GM13976 (cell line): ENCODE measurements at regions not wholly inside any gene's neighbourhood (a gene's known extent, or its start where the extent isn't known, plus 50 kb on each side); places are given as distances from the start of the nearest gene placed in this dataset.

Source experiments
- DNase-seq: peaks from one replicate; pipeline ENCODE4 v3.0.0; 2012; ENCODE audit warnings: low spot score
- in situ Hi-C: fragments of 300-500 bp; cut with MboI; formaldehyde crosslinking; loops from one replicate; pipeline ENCODE4 v1.12.0; 2022; ENCODE audit warnings: low sequenced_read_pairs, mixed read lengths, inconsistent platforms; ENCODE audit not compliant: unreplicated experiment
- TF ChIP-seq, protein P1 (sequence below): IDR thresholded peaks from 2 replicates; pipeline ENCODE4 v1.5.1; 2012; ENCODE audit warnings: borderline replicate concordance, mild to moderate bottlenecking; ENCODE audit not compliant: insufficient read depth; ENCODE audit errors: extremely low read depth, missing control alignments, control extremely low read depth

DNA sequence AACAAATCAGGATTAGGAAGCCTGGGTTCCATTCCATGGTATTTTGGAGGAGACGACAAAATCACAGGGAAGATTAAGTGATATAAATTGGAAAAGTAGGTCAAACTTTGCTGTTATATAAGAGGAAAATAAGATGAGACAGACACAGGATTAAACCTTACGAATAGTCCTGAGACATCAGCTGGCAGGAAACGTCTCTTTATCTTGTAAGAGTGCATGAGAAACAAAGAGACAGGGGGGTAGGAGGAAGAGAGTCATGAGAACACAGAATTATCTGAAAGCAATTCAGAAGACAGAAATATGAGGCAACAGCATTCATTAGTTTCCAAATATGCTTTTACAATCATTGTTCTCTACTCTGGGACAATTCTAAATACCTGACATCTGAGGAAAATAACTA, 310.6 kb upstream of the MIR17HG start:
- in situ Hi-C loops: no loop called here
- TF ChIP-seq, protein P1, sequence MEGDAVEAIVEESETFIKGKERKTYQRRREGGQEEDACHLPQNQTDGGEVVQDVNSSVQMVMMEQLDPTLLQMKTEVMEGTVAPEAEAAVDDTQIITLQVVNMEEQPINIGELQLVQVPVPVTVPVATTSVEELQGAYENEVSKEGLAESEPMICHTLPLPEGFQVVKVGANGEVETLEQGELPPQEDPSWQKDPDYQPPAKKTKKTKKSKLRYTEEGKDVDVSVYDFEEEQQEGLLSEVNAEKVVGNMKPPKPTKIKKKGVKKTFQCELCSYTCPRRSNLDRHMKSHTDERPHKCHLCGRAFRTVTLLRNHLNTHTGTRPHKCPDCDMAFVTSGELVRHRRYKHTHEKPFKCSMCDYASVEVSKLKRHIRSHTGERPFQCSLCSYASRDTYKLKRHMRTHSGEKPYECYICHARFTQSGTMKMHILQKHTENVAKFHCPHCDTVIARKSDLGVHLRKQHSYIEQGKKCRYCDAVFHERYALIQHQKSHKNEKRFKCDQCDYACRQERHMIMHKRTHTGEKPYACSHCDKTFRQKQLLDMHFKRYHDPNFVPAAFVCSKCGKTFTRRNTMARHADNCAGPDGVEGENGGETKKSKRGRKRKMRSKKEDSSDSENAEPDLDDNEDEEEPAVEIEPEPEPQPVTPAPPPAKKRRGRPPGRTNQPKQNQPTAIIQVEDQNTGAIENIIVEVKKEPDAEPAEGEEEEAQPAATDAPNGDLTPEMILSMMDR: no peak
- DNase-seq: no peak

DNA sequence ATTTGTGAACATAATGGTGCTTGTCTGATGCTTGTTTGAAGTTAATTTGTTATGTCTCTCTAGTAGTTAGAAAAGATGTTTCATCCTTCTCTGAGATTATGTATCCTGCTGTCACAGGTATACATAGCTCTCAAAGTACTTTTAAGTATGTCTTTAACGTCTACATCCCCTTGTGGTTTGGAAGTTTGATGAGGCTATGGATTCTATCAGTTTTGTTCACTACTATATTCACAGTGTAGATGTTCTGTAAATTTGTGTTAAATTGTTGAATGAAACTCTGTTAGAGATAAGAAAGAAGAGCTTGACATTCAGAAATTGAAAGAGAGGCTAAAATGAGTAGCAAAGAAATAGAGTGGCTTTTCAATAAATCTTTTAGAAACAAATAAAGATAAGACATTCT, 304.6 kb upstream of the MIR17HG start:
- TF ChIP-seq, protein P1: no peak
- no peak for DNase-seq
- in situ Hi-C loops: no loop called here

DNA sequence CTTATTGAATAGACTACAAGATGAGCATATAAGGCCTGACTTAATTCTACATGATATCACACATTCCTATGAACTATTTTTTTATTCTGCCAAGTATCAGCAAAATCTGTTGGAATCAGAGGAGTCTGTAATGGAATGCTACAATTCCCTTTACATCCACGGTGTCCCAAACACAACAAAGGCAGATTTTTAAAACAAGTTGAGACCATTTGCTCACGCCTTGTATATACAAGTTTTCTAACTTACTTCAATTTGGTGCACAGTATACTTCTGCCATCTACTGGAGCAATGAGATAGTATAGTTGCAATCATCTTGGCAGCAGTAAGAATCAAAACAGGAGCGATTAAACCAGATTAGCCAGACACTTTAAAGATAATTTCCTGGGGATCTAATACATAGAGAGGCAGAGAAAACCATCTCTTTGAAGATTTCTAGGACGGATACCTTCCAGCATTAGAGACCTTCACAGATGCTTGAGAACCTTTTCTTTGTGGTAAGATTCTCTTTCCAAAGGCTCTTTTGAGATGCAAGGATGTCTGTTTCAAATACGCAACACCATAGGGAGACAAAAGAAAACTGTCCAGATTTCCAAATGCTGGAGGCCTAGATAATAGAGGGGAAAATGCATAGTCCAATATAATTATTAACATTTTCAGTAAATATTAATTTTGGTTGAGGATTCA, 302.0 kb upstream of the MIR17HG start:
- DNase-seq: peak; percentile 6
- TF ChIP-seq, protein P1: peak; percentile 20
- in situ Hi-C loops: no loop called here

DNA sequence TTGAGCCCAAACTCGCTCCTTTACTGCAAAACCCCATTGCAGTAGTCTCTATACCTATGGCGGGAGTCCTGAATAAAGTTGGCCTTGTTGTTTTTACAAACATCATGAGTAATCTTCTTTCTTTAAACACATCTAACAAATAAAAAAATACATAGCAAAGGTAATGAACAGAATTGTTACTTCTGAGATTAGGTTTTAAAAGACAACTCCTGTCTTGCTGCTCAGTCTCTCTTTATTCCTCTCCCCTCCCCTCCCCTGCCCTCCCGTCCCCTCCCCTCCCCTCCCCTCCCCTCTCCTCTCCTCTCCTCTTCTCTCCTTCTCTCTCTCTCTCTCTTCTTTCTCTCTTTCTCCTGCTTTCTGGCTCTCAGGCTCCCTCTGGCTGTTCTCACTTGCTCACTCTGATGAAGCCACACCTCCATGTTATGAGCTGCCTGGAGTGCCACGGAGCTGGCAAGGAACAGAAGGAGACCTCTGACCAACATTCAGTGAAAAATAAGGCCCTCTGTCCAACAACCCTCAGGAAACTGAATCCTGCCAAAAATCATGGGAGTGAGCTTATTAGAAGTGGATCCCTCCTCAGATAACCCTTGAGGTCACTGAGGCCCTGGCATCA, 300.7 kb upstream of the MIR17HG start:
- TF ChIP-seq, protein P1: no peak
- in situ Hi-C loops: no loop called here
- DNase-seq: no peak

DNA sequence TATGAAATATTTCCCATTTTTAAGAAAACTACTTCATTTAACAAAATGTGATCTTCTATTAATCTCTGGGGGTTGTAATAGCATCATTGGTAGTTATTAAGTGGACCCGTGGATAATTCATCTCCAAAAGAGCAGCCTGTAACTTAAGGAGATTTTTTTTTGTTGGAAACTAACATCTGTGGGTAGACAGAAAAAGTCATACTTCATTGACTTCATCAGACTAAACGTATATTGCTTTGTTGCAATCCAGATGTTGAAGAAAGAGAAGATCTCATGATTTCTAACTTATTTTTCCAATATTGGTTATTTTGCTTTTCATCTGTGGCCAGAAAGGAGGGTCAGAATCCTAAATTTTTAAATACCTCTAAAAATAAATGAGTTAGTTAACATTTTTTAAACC, 296.5 kb upstream of the MIR17HG start:
- no peak for DNase-seq
- in situ Hi-C loops: no loop called here

DNA sequence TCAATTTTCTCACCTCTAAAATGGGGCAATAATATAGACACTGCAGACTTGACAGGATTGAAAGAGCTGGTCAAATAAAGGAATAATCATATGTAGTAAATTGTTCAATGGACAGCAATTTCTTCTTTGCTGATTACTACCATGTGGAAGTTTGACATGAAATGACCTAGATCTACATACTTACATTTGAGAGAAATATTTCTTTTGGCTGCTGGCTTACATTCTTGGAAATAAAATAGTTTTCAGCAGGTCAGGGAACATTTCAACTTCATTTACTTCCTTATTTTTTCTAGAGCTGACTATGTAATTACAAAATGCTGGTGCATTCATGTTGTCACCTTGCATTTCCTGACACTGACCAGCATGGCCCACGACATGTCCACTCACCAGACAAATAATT, 294.6 kb upstream of the MIR17HG start:
- TF ChIP-seq, protein P1: no peak

More for the DNA sequence above, 296.5 kb upstream of the MIR17HG start:
- TF ChIP-seq, protein P1: no peak

More for the DNA sequence above, 294.6 kb upstream of the MIR17HG start:
- DNase-seq: no peak
- in situ Hi-C loops: no loop called here
